HG03064 (cell line): ENCODE measurements at regions not wholly inside any gene's neighbourhood (a gene's known extent, or its start where the extent isn't known, plus 50 kb on each side); places are given as distances from the start of the nearest gene placed in this dataset.

ENCODE experiments used
- ATAC-seq: cut with Tn5 transposase; IDR thresholded peaks from one replicate; pipeline ENCODE4 v1.9.1; 2021; ENCODE audit warnings: low read depth; ENCODE audit not compliant: unreplicated experiment

DNA sequence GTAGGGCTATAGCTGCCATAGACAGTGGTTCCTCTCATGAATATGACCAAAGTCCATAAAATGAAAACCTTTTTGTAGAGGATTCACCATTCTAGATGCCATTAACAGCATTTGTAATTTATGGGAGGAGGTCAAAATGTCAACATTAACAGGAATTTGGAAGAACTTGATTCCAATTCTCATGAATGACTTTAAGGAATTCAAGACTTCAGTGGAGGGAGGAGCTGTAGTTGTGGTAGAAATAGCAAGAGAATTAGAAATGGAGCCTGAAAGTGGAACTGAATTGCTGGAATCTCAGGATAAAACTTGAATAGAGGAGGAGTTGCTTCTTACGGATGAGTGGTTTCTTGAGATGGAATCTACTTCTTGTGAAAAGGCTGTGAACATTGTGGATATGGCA, 65.4 kb upstream of the ESRRG start:
- no peak for ATAC-seq

- no peak for ATAC-seq
Measured at GRCh38 chr1:216785737-216786136, 62.5 kb upstream of the ESRRG start.

DNA sequence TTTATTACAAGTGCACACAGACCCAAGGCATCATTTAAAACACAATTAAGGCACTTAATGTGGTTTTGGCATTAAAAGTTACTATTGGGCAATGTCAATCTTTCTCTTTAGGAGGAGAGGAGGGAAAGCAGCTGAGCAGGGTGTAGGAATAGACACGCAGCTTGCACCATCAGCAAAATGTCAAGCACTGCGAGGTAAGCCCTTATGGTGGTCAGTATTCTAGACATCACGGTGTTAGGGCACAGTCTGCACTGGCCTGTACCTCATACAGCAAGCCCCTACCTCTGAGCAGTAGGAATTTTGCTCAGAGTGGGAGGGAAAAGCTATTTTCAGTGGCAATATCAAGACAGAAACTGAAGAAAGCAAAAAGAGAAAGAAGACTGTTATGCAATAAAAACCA, 62.0 kb upstream of the ESRRG start:
- ATAC-seq, result no peak

DNA sequence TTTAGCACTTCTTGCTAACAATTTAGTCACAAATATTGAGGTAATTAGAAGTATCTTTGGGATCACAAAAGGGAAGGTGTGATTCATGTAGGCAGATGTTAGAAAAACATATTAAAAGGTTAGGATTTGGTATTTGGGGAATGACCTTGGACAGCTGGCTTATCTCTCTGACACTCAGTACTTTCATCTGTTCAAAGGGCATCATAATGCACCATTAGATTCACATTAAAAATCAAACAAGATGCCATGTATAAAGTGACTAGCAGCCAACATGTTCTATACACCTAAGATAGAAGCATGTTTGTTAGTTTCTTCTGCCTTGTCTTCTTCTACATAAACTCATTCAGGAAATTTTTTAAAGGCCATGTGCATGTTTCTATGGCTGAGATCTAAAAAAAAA, 56.5 kb upstream of the ESRRG start:
- no peak for ATAC-seq

DNA sequence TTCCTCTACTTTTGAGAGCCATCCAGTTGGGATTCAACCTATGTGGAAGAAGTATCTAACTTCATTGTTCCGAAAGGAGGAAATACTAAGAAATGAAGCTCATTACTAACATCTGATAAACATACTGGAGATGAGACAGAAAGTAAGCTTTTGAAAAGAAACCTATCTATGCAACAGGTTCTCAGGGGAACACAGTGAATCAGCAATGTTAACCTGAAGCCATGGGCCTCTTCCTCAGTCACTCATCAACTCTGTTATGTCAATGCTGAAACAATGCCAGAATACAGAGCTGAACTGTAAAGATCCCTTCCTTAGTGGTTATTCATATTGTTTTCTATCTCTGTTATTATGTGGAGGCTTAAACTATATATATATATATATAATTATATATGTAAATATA, 55.5 kb upstream of the ESRRG start:
- ATAC-seq, result no peak

DNA sequence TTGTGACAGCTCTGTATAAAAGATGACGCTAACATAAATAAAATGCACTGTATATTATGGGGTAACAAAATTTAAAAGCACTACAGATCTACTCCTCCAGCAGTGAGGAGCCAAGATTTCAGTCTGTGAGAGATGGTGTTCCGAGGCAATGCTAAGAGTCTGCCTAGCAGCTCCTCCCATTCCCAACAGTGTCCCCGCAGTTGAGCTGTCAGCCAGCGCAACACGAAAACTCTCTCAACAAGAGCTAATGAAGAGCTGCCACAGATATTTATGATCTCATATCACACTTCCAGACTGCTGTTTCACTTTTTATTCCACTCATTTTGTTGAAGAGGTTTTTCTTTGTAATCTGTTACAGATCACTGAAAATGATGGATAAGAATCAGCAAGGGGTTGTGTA, 53.9 kb upstream of the ESRRG start:
- ATAC-seq, result no peak
